ENCODE measurements at regions not wholly inside any gene's neighbourhood (a gene's known extent, or its start where the extent isn't known, plus 50 kb on each side); places are given as distances from the start of the nearest gene placed in this dataset.
"Not testable (repeated sequence)": the region's sequence is repeated elsewhere in the genome, so short reads cannot be mapped to it uniquely, and the experiment has no call there.

DNA sequence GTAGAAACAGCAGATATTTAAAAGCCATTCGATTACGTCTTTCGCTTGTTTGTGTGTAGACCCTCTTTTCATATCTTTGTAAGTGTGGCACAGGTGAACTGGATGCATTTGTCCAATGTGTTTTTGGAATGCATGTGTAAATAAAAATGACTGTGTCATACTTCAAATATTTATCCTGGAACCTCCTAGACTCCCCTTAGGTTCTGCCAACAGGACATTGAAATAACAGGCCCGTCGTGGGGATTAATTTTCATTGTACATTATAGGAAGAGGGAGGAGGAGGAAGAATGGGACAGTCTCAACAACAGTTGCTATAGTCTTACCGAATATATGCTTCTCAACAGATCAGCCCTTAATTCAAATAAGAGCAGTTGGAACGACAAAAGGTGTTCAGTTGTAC, 95.8 kb downstream of the PRKAB2 start:
- H3K9me3 ChIP-seq: no peaks in the 10 kb centered on the region
- intact Hi-C loops (cut with DNase I): no loop called here
- peaks cover 94% of the 10 kb centered on the region for H3K27me3 ChIP-seq (ENCODE audit: low read depth)
- H3K36me3 ChIP-seq: no peaks in the 10 kb centered on the region
- no peak overlapping the region for H3K4me3 ChIP-seq
- TF ChIP-seq, protein P1, sequence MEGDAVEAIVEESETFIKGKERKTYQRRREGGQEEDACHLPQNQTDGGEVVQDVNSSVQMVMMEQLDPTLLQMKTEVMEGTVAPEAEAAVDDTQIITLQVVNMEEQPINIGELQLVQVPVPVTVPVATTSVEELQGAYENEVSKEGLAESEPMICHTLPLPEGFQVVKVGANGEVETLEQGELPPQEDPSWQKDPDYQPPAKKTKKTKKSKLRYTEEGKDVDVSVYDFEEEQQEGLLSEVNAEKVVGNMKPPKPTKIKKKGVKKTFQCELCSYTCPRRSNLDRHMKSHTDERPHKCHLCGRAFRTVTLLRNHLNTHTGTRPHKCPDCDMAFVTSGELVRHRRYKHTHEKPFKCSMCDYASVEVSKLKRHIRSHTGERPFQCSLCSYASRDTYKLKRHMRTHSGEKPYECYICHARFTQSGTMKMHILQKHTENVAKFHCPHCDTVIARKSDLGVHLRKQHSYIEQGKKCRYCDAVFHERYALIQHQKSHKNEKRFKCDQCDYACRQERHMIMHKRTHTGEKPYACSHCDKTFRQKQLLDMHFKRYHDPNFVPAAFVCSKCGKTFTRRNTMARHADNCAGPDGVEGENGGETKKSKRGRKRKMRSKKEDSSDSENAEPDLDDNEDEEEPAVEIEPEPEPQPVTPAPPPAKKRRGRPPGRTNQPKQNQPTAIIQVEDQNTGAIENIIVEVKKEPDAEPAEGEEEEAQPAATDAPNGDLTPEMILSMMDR (IDR thresholded peaks at IDR 0.05): no peak
- ATAC-seq (no peak), DNase-seq (no peak)
- H3K27ac ChIP-seq: no peak overlapping the region
- H3K4me1 ChIP-seq: peaks cover 22% of the 10 kb centered on the region

DNA sequence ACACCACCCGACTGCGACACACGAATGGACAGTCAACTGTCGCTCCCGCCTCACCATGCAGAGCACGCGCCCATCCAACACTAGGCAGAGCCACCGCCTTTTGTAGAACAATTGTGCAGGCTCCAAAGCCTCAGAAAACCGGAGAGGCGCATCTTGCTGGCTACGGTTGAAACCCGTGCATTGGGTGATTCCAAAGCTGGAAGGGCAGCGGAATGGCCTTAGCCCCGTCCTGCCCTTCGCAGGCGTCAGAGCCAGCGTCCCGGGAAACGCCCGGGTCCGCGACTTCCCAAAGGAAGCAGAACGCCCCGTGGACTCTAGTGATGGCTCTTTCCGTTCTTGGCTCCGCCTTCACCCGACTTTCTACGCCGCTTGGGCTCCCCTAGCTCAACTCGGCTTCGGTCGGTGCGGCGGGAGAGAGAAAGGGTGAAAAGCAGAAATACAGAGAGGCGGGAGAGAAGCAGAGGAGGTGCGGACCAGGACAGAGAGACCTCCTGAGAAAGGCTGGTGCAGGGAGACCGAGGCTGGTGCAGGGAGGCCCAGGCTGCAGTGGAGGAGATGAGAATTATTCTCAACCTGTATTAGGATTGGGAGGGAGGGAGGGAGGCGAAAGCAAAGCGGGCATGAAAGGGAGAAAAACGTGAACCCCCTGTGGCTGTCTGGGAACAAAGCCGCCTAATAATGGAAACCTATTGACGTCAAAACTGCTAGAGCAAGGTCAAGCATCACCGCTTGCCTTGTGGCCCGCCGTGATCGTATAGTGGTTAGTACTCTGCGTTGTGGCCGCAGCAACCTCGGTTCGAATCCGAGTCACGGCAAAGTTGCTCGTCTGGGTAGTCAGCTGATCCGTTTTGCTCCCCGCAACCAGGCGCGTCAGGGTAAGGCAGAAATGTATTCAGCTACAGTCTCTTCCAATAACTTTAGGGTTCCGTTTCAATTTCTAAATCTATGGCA, 99.5 kb downstream of the PRKAB2 start:
- DNase-seq (no peak), ATAC-seq (peak; percentile 42)
- intact Hi-C loops (cut with DNase I): no loop called here

DNA sequence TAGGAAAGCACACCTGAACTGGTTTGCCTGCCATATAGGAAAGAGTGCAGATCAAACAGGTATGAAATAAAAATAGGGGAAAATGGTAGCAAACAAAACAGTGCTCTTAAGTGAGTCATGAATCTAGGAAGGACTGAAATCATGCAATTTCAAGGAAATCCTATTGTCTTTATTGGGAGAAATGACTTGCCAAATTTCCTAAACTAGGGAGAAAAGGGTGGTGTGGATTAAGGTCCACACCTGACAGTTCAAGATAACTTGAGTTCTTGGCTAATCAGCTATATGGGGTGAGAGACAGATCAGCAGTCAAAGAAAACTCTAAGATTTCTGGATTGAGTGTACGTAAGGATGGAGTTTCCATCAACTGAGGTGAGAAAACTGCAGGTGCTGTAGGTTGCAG, 101.1 kb downstream of the PRKAB2 start:
- no peaks in the 10 kb centered on the region for H3K9me3 ChIP-seq
- TF ChIP-seq, protein P1 (IDR thresholded peaks at IDR 0.05): no peak
- peaks cover 12% of the 10 kb centered on the region for H3K4me1 ChIP-seq
- H3K27me3 ChIP-seq (ENCODE audit: low read depth): peaks cover 54% of the 10 kb centered on the region
- DNase-seq (no peak), ATAC-seq (no peak)
- no peaks in the 10 kb centered on the region for H3K36me3 ChIP-seq
- H3K4me3 ChIP-seq: no peak overlapping the region
- no peak overlapping the region for H3K27ac ChIP-seq
- intact Hi-C loops (cut with DNase I): no loop called here

More for the DNA sequence above, 99.5 kb downstream of the PRKAB2 start:
- Histone ChIP-seq H3K4me1 (peaks cover 12% of the 10 kb centered on the region), H3K27me3 (ENCODE audit: low read depth) (peaks cover 67% of the 10 kb centered on the region), H3K36me3 (no peaks in the 10 kb centered on the region), H3K9me3 (no peaks in the 10 kb centered on the region), H3K27ac (no peak overlapping the region), H3K4me3 (peak overlapping the region; percentile 40)
- TF ChIP-seq, protein P1 (IDR thresholded peaks at IDR 0.05): no peak

DNA sequence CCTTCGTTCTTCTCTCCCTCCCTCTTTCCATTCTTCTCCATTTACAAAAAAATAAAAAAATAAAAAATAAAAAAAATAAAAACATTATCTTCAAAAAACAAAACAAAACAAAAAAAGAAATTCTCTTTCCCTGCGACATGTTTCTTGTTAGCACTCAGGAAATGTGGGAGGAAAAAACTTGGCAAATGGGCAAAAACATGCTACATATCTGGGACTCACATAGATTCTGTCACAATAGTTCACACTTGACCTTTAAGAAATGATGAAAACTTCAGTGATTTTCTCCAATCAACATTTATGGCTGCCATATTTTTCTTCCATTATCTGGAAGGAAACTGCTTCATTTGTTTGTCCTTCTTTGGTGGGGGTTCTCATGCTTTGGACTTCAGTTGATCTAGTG, 109.3 kb downstream of the PRKAB2 start:
- intact Hi-C loops (cut with DNase I): no loop called here
- H3K36me3 ChIP-seq: no peaks in the 10 kb centered on the region
- TF ChIP-seq, protein P1 (IDR thresholded peaks at IDR 0.05): no peak
- H3K4me3 ChIP-seq: no peak overlapping the region
- no peaks in the 10 kb centered on the region for H3K4me1 ChIP-seq
- H3K9me3 ChIP-seq: no peaks in the 10 kb centered on the region
- DNase-seq (no peak), ATAC-seq (no peak)
- H3K27me3 ChIP-seq (ENCODE audit: low read depth): no peaks in the 10 kb centered on the region
- H3K27ac ChIP-seq: no peak overlapping the region

DNA sequence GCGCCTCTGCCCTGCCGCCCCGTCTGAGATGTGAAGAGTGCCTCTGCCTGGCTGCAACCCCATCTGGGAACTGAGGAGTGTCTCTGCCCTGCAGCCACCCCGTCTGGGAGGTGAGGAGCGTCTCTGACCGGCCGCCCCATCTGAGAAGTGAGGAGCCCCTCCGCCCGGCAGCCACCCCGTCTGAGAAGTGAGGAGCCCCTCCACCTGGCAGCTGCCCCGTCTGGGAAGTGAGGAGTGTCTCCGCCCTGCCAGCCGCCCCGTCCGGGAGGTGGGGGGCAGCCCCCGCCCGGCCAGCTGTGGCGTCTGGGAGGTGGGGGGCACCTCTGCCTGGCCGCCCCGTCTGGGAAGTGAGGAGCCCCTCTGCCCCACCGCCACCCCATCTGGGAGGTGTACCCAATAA, 110.4 kb downstream of the PRKAB2 start:
- ATAC-seq; H3K4me3 ChIP-seq; H3K27me3 ChIP-seq (ENCODE audit: low read depth); DNase-seq; intact Hi-C loops (cut with DNase I); H3K36me3 ChIP-seq; H3K9me3 ChIP-seq; H3K4me1 ChIP-seq; H3K27ac ChIP-seq: not testable (repeated sequence)

DNA sequence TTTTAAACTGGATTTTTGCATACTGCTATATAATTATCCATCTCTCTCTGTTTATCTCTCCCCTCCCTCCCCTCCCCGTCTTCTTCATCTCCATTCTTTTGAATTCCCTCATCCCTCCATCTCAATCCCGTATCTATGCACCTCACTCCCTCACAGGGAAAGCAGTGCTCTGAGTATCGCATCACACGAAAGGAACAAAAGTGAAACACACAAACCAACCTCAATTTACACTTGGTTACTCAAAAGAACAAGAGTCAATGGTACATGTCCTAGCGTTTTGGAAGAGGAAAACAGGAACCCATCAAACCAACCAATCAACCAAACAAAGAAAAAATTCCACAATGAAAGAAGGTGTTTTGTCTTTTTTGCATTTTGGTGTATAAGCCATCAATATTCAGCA, 115.1 kb downstream of the NBPF12 start:
- Histone ChIP-seq H3K4me3 (no peak overlapping the region), H3K27ac (no peak overlapping the region), H3K9me3 (no peaks in the 10 kb centered on the region), H3K27me3 (ENCODE audit: low read depth) (peaks cover 4% of the 10 kb centered on the region), H3K4me1 (no peaks in the 10 kb centered on the region), H3K36me3 (no peaks in the 10 kb centered on the region)
- intact Hi-C loops (cut with DNase I): no loop called here
- ATAC-seq: no peak
- no peak for DNase-seq
- TF ChIP-seq, protein P1 (IDR thresholded peaks at IDR 0.05): no peak

All from lower lobe of right lung (tissue), 2 donors.